ENCODE measurements at regions not wholly inside any gene's neighbourhood (a gene's known extent, or its start where the extent isn't known, plus 50 kb on each side); places are given as distances from the start of the nearest gene placed in this dataset.

GRCh38 chr6:79296211-79296610, 61.7 kb upstream of the HMGN3 start:
- DNase-seq = no peak
- Histone ChIP-seq H3K4me3 (ENCODE audit: low read depth, low read length) (no peak overlapping the region), H3K27ac (no peak overlapping the region), H3K36me3 (replicated peaks) (no peaks in the 10 kb centered on the region), H3K27me3 (replicated peaks) (no peaks in the 10 kb centered on the region)
- TF ChIP-seq CTCF (IDR thresholded peaks at IDR 0.05; ENCODE audit: low read depth, low read length, missing control alignments) = no peak
- in situ Hi-C loops (cut with HindIII; ENCODE audit: low pct_ligation_motif_present, low sequenced_read_pairs) = no loop called here

Measured in brain microvascular endothelial cell (primary cell).